ENCODE measurements at regions not wholly inside any gene's neighbourhood (a gene's known extent, or its start where the extent isn't known, plus 50 kb on each side); places are given as distances from the start of the nearest gene placed in this dataset.

DNA sequence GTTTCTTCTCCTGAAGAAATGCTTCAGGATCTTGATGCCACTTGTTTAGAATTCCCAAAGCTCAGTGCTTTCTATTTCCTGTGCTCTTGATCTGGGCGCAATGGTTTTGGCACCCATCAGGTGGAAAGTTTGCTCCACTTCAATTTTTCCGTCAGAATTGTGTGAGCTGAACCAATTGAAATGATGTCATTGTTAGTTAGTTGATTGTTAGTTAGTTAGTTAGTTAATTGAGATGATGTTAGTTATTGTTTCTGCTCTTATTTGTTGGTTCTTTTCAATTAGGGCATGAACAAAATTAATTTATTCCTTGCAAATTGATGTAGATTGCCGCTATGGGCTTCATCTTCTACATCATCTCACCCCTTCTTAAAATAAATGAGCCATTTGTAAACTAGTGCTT lies 252.6 kb downstream of the BAMBI start:
- no peak for DNase-seq

DNA sequence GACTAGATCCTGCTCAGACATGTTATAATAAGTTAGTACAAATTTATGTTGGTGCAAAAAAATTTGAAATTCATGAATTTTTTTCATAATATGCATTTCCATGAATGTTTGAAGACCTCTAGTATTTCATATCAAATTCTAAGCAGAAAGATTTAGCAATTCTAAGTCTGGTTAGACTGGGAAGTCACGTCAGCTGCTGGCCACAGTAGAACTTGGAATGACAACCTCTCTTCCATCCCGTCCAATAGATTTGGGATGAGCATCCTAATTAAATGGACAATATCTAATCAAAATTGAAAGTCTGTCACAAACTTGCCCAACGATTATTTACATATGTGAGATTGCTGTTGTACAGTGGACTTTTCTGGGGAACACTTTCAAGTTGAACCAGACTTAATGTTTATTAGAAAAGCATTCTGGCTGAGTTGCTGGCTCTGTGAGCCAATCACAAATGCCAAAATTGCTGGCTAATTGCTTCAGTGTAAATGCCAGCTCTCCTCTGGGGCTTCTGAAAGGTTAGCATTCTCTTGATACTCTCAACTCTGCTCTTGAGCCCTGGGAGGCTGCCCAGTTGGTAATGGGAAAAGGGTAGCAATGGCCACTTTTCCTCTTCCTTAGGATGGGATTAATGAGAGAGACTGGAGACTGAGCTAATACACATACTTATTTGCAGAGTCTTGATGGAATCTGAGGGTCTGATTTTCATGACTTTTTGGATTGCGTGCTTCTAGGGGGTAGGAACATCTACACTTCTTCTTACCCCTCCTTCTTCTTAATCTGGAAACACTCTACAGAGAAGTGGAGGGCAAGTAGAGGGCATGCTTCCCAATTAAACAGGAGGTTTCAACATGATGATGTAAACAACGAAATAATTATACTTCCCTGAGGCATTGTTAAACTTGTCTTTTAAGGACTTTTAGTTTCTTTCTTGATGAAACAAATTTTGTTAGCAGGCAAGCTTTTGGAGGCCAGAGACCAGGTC lies 253.5 kb downstream of the BAMBI start:
- no peak for DNase-seq

DNA sequence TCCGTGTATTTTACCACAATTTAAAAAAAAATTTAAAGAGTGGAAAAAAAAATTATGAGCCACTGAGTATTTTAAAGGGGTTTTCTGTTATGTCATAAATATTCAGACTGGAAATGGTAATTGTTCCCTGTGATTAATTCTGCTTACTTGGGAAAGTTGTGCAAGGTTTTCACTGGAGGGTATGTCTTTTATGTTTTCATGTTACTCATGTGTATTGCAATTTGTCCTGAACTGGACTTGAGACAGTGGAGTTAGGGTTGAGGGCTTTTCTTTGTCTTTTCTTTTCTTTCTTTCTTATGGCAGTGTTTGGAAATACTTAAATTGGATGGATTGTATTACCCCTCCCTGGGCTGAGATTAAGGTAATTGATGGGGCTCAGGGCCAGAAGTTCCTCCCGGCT lies 257.7 kb downstream of the BAMBI start:
- DNase-seq = no peak

DNA sequence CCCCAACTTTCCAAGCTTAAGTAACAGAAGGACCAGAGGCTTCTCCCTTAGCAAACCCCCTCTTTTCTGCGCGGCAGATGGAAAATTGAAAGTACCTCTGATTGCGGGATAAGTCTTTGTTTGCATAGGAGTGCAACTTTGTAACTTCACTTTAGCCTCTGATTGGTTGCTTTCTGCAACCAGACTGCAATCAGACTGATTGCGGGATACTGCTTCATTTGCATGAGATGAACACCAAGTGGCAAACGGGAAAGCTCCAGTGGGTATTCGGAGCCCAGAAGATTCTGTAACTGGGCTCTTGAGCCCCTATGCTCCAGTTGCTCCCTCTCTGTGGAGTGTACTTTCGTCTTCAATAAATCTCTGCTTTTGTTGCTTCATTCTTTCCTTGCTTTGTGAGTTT lies 260.6 kb downstream of the BAMBI start:
- no peak for DNase-seq

DNA sequence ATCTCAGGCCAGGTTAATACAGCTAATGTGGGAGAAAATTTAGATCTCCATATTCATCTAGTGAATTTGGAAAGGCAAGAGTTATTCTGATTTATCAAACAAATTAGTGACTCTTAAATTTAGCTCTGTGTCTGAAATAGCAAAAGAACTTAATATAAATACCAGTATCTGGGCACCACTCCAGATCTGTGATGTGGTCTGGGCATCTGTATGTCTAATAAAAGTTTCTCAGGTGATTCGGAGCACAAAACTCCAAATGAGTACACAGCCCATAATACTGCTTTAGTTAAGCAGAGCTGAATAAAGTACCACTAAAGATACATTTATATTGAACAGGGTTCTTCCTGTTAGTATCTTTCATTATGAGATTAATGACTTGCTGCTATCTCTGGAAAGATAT lies 261.4 kb downstream of the BAMBI start:
- DNase-seq = no peak

DNA sequence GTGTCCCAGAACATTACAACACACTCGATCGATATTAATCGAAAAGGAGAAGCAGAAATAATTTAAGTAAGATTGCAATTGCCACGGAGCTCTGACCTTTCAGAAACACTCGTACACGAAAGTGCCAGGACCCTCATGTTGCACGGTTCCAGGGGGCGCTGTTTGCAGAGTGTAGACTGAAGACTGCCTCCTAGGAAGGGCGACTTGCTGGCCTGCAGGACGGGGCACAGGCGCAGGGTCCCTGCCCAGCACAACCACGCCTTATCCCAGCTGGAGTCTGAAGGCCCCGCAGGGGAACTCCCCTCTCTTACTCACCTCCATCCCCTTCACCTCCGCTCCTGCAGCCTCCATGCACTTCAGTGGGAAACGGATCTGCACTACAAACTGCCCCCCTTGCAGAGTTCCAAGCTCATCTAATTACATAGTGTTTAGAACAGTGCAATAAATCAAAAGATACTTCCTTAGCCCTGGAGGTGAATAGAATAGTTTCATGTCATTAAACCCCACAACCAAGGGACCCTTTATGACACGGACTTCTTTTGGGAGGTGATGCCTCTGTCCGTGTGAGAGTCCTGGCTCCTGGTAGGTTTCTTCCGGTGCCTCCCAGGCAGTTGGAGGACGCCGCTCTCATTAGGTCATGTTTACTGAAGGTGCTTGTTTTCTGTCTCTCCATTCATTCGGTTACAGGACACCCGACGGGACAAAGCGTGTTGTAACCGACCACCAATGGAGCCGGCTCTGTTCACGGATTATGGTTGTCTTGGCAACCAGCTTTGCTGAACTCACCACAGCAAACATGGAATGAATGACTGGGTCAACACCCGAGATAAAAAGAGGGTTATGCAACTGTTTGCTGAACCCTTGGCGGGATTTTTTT lies 262.2 kb downstream of the BAMBI start:
- peak; percentile 43 for DNase-seq

DNA sequence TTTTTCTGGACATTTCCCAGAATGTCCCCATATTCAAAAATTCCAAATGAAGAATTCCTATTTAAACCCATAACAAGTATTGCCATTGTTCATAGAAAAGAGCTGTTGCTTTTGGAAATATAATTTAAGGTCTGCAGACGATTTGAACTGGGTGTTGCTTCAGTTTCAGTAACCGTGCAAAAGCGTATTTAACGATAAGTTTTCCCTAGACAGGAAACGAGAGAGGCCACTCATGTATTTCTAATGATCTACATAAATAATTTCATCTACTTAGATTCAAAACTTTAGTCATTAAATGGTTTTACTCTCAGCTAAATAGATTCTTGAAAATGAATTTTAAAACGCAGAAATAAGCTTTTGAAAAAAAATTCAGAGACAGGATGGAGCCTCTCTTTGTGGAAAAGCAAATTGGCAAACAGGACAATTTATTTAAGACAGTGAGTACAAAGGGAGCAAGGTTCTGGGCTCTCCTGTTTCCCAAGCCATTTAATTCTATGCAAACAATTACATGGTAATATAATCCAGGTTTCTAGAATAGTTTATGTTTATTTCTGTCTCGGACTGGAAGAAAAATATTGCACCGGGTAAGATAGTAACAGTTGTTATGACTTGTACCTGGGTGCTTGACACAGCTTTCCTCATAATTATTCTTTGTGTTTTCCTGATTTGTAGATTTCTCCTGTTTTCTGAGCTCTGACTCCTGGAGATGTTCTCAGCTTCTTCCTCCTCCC lies 263.0 kb downstream of the BAMBI start:
- no peak for DNase-seq

DNA sequence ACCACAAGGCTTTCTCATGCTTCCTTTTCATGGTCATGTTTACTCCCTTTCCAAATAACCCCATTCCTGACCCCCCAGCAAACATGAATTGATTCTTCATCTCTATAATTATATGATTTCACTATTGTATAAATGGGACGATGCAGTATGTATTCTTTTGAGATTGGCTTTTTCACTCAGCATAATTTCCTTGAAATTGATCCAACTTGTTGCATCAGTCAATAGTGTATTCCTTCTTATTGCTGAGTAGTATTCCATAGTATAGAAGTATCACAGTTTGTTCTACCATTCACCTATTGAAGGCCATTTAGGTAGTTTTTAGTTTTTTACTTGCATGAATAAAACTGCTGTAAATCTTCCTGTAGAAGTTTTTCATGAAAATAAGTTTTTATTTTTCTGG lies 264.7 kb downstream of the BAMBI start:
- DNase-seq = no peak

DNA sequence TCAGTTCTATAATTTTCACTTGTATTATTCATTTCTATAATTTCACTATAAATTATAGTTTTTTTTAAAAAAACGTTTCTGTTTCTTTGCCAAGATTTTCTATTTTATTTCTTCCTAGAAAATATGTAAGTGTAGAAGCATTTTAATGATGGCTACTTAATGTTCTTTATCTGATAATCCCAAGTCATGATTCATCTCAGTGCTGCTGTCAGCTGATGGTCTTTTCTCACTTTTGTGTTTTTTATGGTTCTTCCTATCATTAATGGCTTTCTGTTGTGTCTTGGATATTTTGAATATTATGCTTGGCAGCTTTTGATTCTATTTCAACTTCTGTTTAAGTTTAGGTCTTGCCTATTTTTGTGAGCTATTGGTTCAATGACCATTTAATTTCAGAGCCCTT lies 268.6 kb downstream of the BAMBI start:
- no peak for DNase-seq

DNA sequence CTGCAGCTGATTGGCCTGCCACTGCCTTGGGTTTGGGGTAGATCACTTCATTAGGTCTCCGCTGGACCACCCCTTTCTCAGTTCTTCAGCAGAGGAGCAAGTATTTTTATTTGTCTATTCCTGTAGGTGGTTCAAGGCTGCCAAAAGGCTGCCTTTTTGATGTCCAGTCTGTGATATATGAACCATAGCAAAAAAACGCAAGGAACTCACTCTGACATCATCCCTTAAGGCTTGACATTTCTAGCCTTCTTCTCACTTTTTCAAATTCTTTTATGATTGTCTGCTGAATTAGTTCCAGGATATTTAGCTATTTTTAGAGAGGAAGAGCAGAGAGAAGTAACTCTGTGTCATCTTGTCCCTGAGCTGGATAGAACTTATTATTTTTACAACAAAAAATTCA lies 269.2 kb downstream of the BAMBI start:
- DNase-seq = no peak

DNA sequence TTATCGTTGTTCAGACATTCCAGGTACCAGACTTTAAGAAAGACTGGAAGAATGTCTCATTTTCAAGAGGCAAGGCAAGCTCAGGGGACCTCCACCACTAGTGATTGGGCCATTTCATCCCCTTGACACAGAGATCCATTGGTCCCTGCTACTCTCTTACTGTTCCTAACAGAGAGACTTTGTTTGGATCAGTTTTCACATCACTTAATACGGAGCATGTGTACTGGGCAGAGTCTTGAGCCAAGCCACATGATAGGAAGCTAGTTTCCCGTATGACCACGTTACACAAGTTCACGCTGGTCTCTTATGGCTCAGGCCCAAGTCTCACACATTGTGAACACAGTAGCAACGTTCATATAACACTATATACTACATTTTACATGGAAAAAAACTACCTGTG lies 269.9 kb downstream of the BAMBI start:
- DNase-seq = no peak

DNA sequence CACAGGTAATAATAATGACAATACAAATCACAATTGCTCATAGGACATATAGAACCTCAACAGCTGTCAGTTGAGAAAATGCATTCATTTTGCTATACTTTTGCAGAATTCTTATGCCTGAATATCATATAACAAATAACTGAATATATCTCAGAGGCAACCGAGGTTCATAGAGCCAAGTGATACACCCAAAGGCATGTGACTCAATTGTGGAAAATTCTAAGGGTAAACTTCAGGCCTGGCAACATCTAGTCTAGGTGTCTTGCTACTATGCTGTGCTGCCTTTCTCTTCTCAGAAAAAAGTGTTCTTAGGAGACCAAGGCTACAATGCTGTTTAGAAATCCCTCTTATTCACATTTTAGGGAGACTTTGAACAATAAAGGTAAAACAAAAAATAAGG lies 270.7 kb downstream of the BAMBI start:
- DNase-seq = no peak

DNA sequence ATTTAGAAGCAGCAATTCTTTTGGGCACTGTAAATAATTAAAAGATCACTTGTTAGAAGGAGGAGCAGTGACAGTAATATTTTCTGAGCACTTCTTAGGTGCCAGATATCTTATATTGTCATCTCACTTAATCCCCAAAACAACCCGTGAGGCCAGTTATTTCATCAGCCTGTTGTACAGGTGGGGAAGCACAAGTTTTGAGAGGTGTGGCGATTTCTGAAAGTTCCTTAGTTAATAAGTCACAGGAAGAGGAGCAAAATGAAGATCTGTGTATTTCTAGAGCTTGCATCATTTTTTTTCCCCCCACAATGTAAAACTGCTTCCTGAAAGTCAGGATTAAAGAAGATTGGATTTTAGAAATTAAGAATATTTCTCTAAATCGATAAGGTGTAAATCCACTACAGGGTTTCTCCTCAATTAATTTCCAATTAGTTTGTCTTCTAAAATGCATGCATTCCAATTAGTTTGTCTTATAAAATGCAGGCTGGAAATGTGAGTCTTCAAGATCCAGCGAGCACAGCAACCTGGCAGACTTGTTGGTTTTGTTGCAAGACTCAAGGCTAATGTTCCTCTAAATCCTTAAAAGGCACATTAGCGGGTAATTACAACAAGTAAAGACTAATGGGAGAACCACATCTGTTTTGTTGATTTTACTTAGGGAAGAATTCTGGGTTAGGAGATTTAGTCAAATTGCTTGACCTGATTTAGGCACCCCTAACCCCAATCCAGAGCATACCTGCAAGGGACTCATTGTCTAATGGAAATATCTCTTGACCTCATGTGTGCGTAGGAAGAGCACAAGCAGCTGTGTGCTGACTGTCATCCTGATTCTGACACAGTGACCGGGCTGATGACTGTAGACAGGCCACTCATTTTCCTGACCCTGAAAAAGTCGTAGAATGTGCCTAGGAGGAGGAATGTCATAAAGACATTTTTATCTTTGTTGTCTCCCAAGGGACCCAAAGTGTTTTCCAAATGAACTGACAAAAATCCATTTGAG lies 272.0 kb downstream of the BAMBI start:
- DNase-seq = no peak

DNA sequence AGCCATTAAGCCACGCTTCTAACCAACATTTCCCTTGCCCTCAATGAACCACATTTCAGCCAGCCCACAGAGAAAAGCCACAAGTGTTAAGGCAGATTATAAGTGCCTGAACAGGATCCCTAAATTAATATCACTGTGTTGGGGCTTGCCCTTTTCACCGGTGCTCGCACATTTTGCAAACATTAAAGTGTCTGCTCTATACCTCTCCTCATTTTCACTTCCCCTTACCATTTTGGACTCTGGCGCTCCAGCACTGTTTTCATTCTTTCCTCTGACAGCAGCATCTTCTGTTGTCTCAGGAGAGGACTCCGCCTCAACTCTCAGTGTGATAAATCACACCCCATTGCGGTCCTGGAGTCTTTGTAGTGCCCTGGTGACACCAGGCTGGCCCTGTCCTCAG lies 274.2 kb downstream of the BAMBI start:
- no peak for DNase-seq

DNA sequence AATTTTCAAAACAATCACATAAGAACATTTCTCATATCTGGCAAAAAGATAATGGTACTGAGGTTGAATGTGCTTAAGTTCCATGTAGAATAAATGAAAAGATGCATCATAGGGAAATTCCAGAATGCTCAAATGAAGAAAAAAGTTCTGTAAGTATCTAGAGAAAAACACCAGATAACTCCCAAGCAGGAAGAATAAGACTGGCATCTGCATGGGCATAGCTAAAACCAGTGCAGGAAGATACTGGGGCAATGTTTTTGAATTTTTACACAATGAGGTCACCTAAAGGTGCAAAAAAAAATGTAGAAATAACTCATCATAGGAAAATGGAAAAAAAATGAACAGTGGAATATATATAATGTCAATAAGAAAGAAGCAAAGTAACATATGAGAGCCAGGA lies 275.2 kb downstream of the BAMBI start:
- DNase-seq = no peak

DNA sequence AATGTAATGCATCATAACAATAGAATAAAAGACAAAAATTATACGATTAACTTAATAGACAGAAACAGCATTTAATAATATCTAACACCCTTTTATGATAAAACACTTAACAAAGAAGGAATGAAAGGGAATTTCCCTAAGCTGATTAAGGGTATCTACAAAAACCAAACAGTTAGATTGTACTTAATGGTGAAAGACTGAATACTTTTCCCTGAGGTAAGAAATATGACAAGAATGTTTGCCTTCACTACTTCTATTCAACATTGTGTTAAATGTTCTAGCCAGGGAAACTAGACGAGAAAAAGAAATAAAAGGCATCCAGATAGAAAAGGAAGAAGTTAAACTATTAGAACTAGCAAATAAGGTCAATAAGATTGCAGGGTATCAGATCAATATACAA lies 276.9 kb downstream of the BAMBI start:
- DNase-seq = no peak

DNA sequence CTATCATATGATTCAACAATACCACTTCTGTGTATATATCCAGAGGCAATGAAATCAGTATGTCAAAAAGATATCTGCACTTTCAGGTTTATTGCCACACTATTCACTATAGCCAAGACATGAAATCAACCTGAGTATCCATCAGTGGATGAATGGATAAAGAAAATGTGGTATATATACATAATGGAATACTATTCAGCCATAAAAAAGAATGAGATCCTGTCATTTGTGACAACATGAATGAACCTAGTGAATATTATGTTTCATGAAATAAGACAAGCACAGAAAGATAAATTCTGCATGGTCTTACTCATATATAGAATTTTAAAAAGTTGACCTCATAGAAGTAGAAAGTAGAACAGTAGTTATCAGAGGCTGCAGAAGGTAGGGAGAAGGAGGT lies 281.1 kb downstream of the BAMBI start:
- DNase-seq = no peak

DNA sequence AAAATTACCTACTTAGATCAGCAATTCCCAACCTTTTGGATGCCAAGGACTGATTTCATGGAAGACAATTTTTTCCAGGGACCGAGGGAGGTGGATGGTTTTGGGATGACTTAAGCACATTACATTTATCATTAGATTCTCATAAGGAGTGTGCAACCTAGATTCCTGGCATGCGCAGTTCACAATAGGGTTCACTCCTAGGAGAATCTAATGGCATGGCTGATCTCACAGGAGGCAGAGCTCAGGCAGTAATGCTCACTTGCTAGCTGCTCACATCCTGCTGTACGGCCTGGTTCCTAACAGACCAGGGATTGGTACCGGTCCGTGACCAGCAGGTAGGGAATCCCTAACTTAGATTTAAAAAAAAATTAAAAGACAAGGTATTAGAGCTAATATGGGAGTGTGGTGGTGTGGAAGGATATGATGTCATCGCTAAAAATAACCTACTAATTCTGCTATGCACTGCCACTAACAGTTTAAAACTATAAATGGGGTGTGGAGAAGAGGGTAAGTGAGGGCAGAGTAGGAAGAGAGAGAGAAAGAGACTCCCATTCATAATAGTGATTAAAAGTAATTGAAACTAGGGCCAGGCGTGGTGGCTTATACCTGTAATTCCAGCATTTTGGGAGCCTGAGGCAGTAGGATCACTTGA lies 282.7 kb downstream of the BAMBI start:
- DNase-seq = no peak

DNA sequence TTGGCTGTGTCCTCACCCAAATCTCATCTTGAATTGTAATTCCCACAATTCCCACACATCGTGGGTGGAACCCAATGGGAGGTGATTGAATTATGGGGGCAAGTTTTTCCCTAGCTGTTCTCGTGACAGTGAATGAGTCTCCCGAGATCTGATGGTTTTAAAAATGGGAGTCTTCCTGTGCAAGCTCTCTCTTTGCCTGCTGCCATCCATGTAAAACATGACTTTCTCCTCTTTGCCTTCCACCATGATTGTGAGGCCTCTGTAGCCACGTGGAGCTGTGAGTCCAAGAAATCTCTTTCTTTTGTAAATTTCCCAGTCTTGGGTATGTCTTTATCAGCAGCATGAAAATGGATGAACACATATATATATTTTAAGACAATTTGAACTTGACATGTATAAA lies 285.4 kb downstream of the BAMBI start:
- no peak for DNase-seq

DNA sequence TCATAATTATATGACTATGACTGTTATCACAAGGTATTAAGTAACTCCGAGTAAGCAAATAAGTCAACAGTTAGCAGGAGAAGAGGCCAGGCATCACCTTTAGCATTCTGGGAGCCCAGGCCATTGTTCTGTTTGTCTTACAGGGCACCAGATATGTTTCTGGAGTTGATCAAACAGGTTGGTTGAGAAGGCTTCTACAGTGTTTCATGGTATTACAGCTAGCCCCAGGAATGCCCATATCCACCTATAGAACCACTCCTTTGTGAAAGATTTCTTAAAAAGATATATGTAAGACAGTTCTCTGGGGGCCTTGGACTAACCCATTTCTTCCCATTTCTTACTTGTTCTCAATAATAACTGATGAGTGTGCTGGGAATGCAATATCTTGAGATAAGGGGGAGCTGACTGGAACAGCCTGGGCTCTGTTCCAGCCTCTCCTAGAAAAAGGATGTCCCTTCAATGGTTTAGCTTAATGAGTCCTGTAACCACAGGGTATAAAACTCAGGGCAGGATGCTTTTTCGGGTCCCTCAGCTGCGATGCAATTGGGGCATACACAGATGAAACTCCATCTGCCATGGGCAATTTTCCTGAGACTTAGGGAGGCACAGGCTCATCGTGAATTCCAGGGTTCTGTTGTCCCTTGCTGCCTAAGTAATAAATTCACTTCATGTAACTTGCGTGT lies 286.4 kb downstream of the BAMBI start:
- no peak for DNase-seq

DNA sequence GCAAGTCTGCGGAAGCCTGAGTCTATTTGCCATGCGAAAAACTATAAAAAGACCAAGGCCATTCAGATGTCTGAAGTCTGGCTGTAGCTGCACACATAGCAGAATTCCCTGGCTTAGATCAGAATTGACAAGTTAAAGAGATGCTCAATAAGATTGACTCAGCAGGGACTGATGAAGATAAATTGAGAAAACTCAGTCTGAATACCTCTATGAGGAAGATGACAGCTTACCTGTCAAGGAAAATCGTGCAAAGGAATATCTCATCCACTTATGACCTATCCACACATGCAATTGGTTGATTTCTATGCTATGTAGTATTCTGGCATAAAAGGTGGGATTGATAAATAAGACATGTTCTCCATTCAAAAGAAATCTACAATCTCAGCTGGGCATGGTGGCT lies 288.6 kb downstream of the BAMBI start:
- no peak for DNase-seq
